ENCODE measurements at regions not wholly inside any gene's neighbourhood (a gene's known extent, or its start where the extent isn't known, plus 50 kb on each side); places are given as distances from the start of the nearest gene placed in this dataset.

GRCh38 chr5:6849316-6850105 is 136.3 kb downstream of the TENT4A start:
- no peaks in the 10 kb centered on the region for H3K9me3 ChIP-seq (ENCODE audit: control insufficient read depth, low read depth, low read length)
- H3K27ac ChIP-seq (ENCODE audit: low read length): no peak overlapping the region
- no peak overlapping the region for H3K4me3 ChIP-seq (ENCODE audit: low read length)
- no peaks in the 10 kb centered on the region for H3K27me3 ChIP-seq (ENCODE audit: control insufficient read depth, insufficient read depth, low read length)
- DNase-seq: no peak
- WGBS (ENCODE audit: insufficient coverage, low lambda C conversion rate): 76% methylated on average over 3 of the region's 8 CpGs
- no peaks in the 10 kb centered on the region for H3K36me3 ChIP-seq (ENCODE audit: control insufficient read depth, insufficient read depth, low read length)
- no peaks in the 10 kb centered on the region for H3K4me1 ChIP-seq (ENCODE audit: control insufficient read depth, insufficient read depth, low read length)

- Histone ChIP-seq H3K9me3 (ENCODE audit: control insufficient read depth, low read depth, low read length) (no peaks in the 10 kb centered on the region), H3K27ac (ENCODE audit: low read length) (no peak overlapping the region), H3K4me1 (ENCODE audit: control insufficient read depth, insufficient read depth, low read length) (no peaks in the 10 kb centered on the region), H3K36me3 (ENCODE audit: control insufficient read depth, insufficient read depth, low read length) (no peaks in the 10 kb centered on the region), H3K4me3 (ENCODE audit: low read length) (no peak overlapping the region), H3K27me3 (ENCODE audit: control insufficient read depth, insufficient read depth, low read length) (no peaks in the 10 kb centered on the region)
- DNase-seq: no peak
- WGBS (ENCODE audit: insufficient coverage, low lambda C conversion rate): no CpG with 5 or more reads among the region's 6 CpGs
Observed at GRCh38 chr5:6850106-6850432, 136.8 kb downstream of the TENT4A start.

- Histone ChIP-seq H3K36me3 (ENCODE audit: control insufficient read depth, insufficient read depth, low read length) (no peaks in the 10 kb centered on the region), H3K4me1 (ENCODE audit: control insufficient read depth, insufficient read depth, low read length) (no peaks in the 10 kb centered on the region), H3K27me3 (ENCODE audit: control insufficient read depth, insufficient read depth, low read length) (no peaks in the 10 kb centered on the region), H3K9me3 (ENCODE audit: control insufficient read depth, low read depth, low read length) (no peaks in the 10 kb centered on the region), H3K4me3 (ENCODE audit: low read length) (no peak overlapping the region), H3K27ac (ENCODE audit: low read length) (no peak overlapping the region)
- no CpG with 5 or more reads among the region's 5 CpGs for WGBS (ENCODE audit: insufficient coverage, low lambda C conversion rate)
- DNase-seq: peak in 1 of 2 donors; percentile 24
Observed at GRCh38 chr5:6856653-6857052, 143.4 kb downstream of the TENT4A start.

- Histone ChIP-seq H3K27me3 (ENCODE audit: control insufficient read depth, insufficient read depth, low read length) (no peaks in the 10 kb centered on the region), H3K9me3 (ENCODE audit: control insufficient read depth, low read depth, low read length) (no peaks in the 10 kb centered on the region), H3K36me3 (ENCODE audit: control insufficient read depth, insufficient read depth, low read length) (no peaks in the 10 kb centered on the region), H3K27ac (ENCODE audit: low read length) (no peak overlapping the region), H3K4me1 (ENCODE audit: control insufficient read depth, insufficient read depth, low read length) (no peaks in the 10 kb centered on the region), H3K4me3 (ENCODE audit: low read length) (no peak overlapping the region)
- no CpG with 5 or more reads among the region's 7 CpGs for WGBS (ENCODE audit: insufficient coverage, low lambda C conversion rate)
- DNase-seq: no peak
Observed at GRCh38 chr5:6858419-6858818, 145.2 kb downstream of the TENT4A start.

GRCh38 chr5:6859023-6859422 is 145.8 kb downstream of the TENT4A start:
- Histone ChIP-seq H3K27ac (ENCODE audit: low read length) (no peak overlapping the region), H3K4me3 (ENCODE audit: low read length) (no peak overlapping the region), H3K4me1 (ENCODE audit: control insufficient read depth, insufficient read depth, low read length) (no peaks in the 10 kb centered on the region), H3K36me3 (ENCODE audit: control insufficient read depth, insufficient read depth, low read length) (no peaks in the 10 kb centered on the region), H3K27me3 (ENCODE audit: control insufficient read depth, insufficient read depth, low read length) (no peaks in the 10 kb centered on the region), H3K9me3 (ENCODE audit: control insufficient read depth, low read depth, low read length) (no peaks in the 10 kb centered on the region)
- no peak for DNase-seq
- 100% methylated on average over 1 of the region's 11 CpGs for WGBS (ENCODE audit: insufficient coverage, low lambda C conversion rate)

- Histone ChIP-seq H3K36me3 (ENCODE audit: control insufficient read depth, insufficient read depth, low read length) (no peaks in the 10 kb centered on the region), H3K27me3 (ENCODE audit: control insufficient read depth, insufficient read depth, low read length) (no peaks in the 10 kb centered on the region), H3K4me3 (ENCODE audit: low read length) (no peak overlapping the region), H3K27ac (ENCODE audit: low read length) (no peak overlapping the region), H3K9me3 (ENCODE audit: control insufficient read depth, low read depth, low read length) (no peaks in the 10 kb centered on the region), H3K4me1 (ENCODE audit: control insufficient read depth, insufficient read depth, low read length) (no peaks in the 10 kb centered on the region)
- 57% methylated on average over 1 of the region's 9 CpGs for WGBS (ENCODE audit: insufficient coverage, low lambda C conversion rate)
- DNase-seq: no peak
Observed at GRCh38 chr5:6859951-6860638, 146.9 kb downstream of the TENT4A start.

- Histone ChIP-seq H3K4me3 (ENCODE audit: low read length) (no peak overlapping the region), H3K36me3 (ENCODE audit: control insufficient read depth, insufficient read depth, low read length) (no peaks in the 10 kb centered on the region), H3K4me1 (ENCODE audit: control insufficient read depth, insufficient read depth, low read length) (no peaks in the 10 kb centered on the region), H3K27me3 (ENCODE audit: control insufficient read depth, insufficient read depth, low read length) (no peaks in the 10 kb centered on the region), H3K27ac (ENCODE audit: low read length) (no peak overlapping the region), H3K9me3 (ENCODE audit: control insufficient read depth, low read depth, low read length) (no peaks in the 10 kb centered on the region)
- DNase-seq: no peak
- WGBS (ENCODE audit: insufficient coverage, low lambda C conversion rate): 100% methylated on average over 2 of the region's 3 CpGs
Observed at GRCh38 chr5:6861036-6861435, 147.8 kb downstream of the TENT4A start.

GRCh38 chr5:6861667-6862066 is 148.4 kb downstream of the TENT4A start:
- WGBS (ENCODE audit: insufficient coverage, low lambda C conversion rate): no CpG with 5 or more reads among the region's 3 CpGs
- H3K4me3 ChIP-seq (ENCODE audit: low read length): no peak overlapping the region
- H3K9me3 ChIP-seq (ENCODE audit: control insufficient read depth, low read depth, low read length): no peaks in the 10 kb centered on the region
- no peak overlapping the region for H3K27ac ChIP-seq (ENCODE audit: low read length)
- H3K36me3 ChIP-seq (ENCODE audit: control insufficient read depth, insufficient read depth, low read length): no peaks in the 10 kb centered on the region
- DNase-seq: no peak
- H3K27me3 ChIP-seq (ENCODE audit: control insufficient read depth, insufficient read depth, low read length): no peaks in the 10 kb centered on the region
- no peaks in the 10 kb centered on the region for H3K4me1 ChIP-seq (ENCODE audit: control insufficient read depth, insufficient read depth, low read length)

GRCh38 chr5:6862306-6862705 is 149.1 kb downstream of the TENT4A start:
- Histone ChIP-seq H3K27me3 (ENCODE audit: control insufficient read depth, insufficient read depth, low read length) (no peaks in the 10 kb centered on the region), H3K4me3 (ENCODE audit: low read length) (no peak overlapping the region), H3K4me1 (ENCODE audit: control insufficient read depth, insufficient read depth, low read length) (no peaks in the 10 kb centered on the region), H3K27ac (ENCODE audit: low read length) (no peak overlapping the region), H3K36me3 (ENCODE audit: control insufficient read depth, insufficient read depth, low read length) (no peaks in the 10 kb centered on the region), H3K9me3 (ENCODE audit: control insufficient read depth, low read depth, low read length) (no peaks in the 10 kb centered on the region)
- no peak for DNase-seq
- no CpG with 5 or more reads among the region's 5 CpGs for WGBS (ENCODE audit: insufficient coverage, low lambda C conversion rate)

- H3K36me3 ChIP-seq (ENCODE audit: control insufficient read depth, insufficient read depth, low read length): no peaks in the 10 kb centered on the region
- H3K27ac ChIP-seq (ENCODE audit: low read length): no peak overlapping the region
- no CpG with 5 or more reads among the region's 6 CpGs for WGBS (ENCODE audit: insufficient coverage, low lambda C conversion rate)
- H3K27me3 ChIP-seq (ENCODE audit: control insufficient read depth, insufficient read depth, low read length): no peaks in the 10 kb centered on the region
- H3K4me3 ChIP-seq (ENCODE audit: low read length): no peak overlapping the region
- H3K9me3 ChIP-seq (ENCODE audit: control insufficient read depth, low read depth, low read length): no peaks in the 10 kb centered on the region
- no peak for DNase-seq
- no peaks in the 10 kb centered on the region for H3K4me1 ChIP-seq (ENCODE audit: control insufficient read depth, insufficient read depth, low read length)
Observed at GRCh38 chr5:6867712-6868111, 154.5 kb downstream of the TENT4A start.

- Histone ChIP-seq H3K27ac (ENCODE audit: low read length) (no peak overlapping the region), H3K36me3 (ENCODE audit: control insufficient read depth, insufficient read depth, low read length) (no peaks in the 10 kb centered on the region), H3K4me1 (ENCODE audit: control insufficient read depth, insufficient read depth, low read length) (peaks cover 2% of the 10 kb centered on the region), H3K9me3 (ENCODE audit: control insufficient read depth, low read depth, low read length) (no peaks in the 10 kb centered on the region), H3K4me3 (ENCODE audit: low read length) (no peak overlapping the region), H3K27me3 (ENCODE audit: control insufficient read depth, insufficient read depth, low read length) (no peaks in the 10 kb centered on the region)
- no peak for DNase-seq
- WGBS (ENCODE audit: insufficient coverage, low lambda C conversion rate): no CpG with 5 or more reads among the region's 9 CpGs
Observed at GRCh38 chr5:6868171-6868570, 154.9 kb downstream of the TENT4A start.
